ENCODE measurements at regions not wholly inside any gene's neighbourhood (a gene's known extent, or its start where the extent isn't known, plus 50 kb on each side); places are given as distances from the start of the nearest gene placed in this dataset.

DNA sequence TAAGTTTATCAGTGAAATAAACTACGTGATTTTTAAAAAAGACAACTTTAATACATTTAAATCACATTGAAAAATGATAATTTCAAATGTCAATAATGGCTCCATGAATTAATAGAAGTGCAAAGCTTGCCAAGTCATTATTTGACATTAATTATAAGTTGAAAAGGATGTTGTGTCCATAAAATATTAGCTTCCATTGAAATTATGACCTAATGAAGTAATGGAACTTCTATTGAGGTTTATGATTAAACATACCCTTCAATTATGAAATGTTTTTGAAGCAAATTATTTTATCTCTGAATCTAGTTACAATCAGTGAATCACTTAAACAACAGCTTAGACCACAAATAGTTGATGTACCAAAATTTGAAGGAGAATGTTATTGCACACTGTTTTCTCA, 144.2 kb downstream of the SLITRK6 start:
- no peak for TF ChIP-seq CTCF (conservative IDR thresholded peaks at IDR 0.05; ENCODE audit: low read depth, low read length)
- no peak for DNase-seq (ENCODE audit: low read depth)
- no peak overlapping the region for H3K4me3 ChIP-seq (ENCODE audit: low read length)

- no peak for DNase-seq (ENCODE audit: low read depth)
- no peak for TF ChIP-seq CTCF (conservative IDR thresholded peaks at IDR 0.05; ENCODE audit: low read depth, low read length)
- H3K4me3 ChIP-seq (ENCODE audit: low read length), result no peak overlapping the region
Measured at GRCh38 chr13:85654227-85654626, 145.0 kb downstream of the SLITRK6 start.

DNA sequence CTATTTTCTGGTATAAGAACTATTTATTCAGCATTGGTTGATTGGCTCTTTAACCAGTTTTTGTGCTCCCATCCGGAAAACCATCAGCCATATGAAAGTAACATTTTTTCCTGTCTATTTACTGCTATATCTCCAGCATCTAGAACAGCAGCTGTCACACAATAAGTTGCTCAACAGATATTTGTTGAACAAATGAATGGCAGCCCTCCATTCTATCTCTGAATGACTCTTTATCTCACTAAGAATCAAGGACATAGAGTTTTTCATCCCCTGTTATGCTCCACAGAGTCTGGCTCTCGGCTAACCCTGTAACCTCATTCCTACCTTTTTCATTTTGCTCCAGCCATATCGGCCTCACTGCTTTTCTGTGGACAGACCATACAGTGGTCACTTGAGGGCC, 145.5 kb downstream of the SLITRK6 start:
- DNase-seq (ENCODE audit: low read depth), result no peak
- H3K4me3 ChIP-seq (ENCODE audit: low read length), result no peak overlapping the region
- no peak for TF ChIP-seq CTCF (conservative IDR thresholded peaks at IDR 0.05; ENCODE audit: low read depth, low read length)

- DNase-seq (ENCODE audit: low read depth), result no peak
- no peak overlapping the region for H3K4me3 ChIP-seq (ENCODE audit: low read length)
- no peak for TF ChIP-seq CTCF (conservative IDR thresholded peaks at IDR 0.05; ENCODE audit: low read depth, low read length)
Measured at GRCh38 chr13:85652491-85652890, 146.7 kb downstream of the SLITRK6 start.

GRCh38 chr13:85651440-85651839, 147.8 kb downstream of the SLITRK6 start:
- DNase-seq (ENCODE audit: low read depth), result peak; percentile 54

GRCh38 chr13:85650613-85651012, 148.6 kb downstream of the SLITRK6 start:
- no peak for TF ChIP-seq CTCF (conservative IDR thresholded peaks at IDR 0.05; ENCODE audit: low read depth, low read length)
- DNase-seq (ENCODE audit: low read depth), result no peak
- H3K4me3 ChIP-seq (ENCODE audit: low read length), result no peak overlapping the region

More at GRCh38 chr13:85651440-85651839, 147.8 kb downstream of the SLITRK6 start:
- TF ChIP-seq CTCF (conservative IDR thresholded peaks at IDR 0.05; ENCODE audit: low read depth, low read length), result no peak
- no peak overlapping the region for H3K4me3 ChIP-seq (ENCODE audit: low read length)

DNA sequence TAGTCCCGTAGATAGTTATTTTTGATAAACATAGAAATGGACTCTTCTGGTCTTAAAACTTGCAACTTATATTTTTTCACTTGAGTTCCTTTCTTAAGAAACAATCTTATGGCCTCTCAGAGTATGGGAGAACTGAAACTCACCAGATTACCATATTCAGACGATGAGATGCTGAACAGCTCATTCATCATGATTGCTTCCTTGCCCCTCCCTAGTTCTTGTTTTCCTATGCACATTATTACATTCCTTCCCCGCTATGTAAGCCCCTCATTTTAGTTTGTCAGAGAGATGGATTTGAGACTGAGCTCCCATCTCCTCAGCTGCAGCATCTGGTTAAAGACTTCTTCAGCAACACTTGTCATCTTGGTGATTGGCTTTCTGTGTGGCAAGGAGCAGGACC, 158.5 kb downstream of the SLITRK6 start:
- no peak for TF ChIP-seq CTCF (conservative IDR thresholded peaks at IDR 0.05; ENCODE audit: low read depth, low read length)
- H3K4me3 ChIP-seq (ENCODE audit: low read length), result no peak overlapping the region
- DNase-seq (ENCODE audit: low read depth), result no peak

All from retinal pigment epithelial cell (primary cell).